Astrocyte (in vitro differentiated cells and primary cell): ENCODE measurements at regions not wholly inside any gene's neighbourhood (a gene's known extent, or its start where the extent isn't known, plus 50 kb on each side); places are given as distances from the start of the nearest gene placed in this dataset.

Experiments
- CTCF ChIP-seq: IDR thresholded peaks from 2 replicates; pipeline ENCODE4 v1.5.1; 2011; ENCODE audit warnings: low read depth, mild to moderate bottlenecking, inconsistent platforms, low read length, moderate library complexity; ENCODE audit not compliant: insufficient read depth
- EZH2 ChIP-seq: IDR thresholded peaks from 2 replicates; pipeline ENCODE4 v1.6.1; 2012; ENCODE audit warnings: mild to moderate bottlenecking, low read length, inconsistent platforms; ENCODE audit not compliant: insufficient read depth

GRCh38 chrX:3428792-3429191 is 82.3 kb upstream of the MXRA5 start:
- no peak for TF ChIP-seq CTCF
- TF ChIP-seq EZH2 = no peak
